ENCODE measurements at regions not wholly inside any gene's neighbourhood (a gene's known extent, or its start where the extent isn't known, plus 50 kb on each side); places are given as distances from the start of the nearest gene placed in this dataset.

GRCh38 chr13:107427536-107427935, 787.8 kb downstream of the LIG4 start:
- DNase-seq (ENCODE audit: low read depth in 1 of 2, low spot score in 1 of 2), result no peak

- no peak for DNase-seq (ENCODE audit: low read depth in 1 of 2, low spot score in 1 of 2)
These were observed 792.9 kb downstream of the LIG4 start for GRCh38 chr13:107422421-107422820.

GRCh38 chr13:107421951-107422350, 793.4 kb downstream of the LIG4 start:
- no peak for DNase-seq (ENCODE audit: low read depth in 1 of 2, low spot score in 1 of 2)

GRCh38 chr13:107421028-107421427, 794.3 kb downstream of the LIG4 start:
- DNase-seq (ENCODE audit: low read depth in 1 of 2, low spot score in 1 of 2), result no peak

GRCh38 chr13:107413005-107413404, 802.3 kb downstream of the LIG4 start:
- DNase-seq (ENCODE audit: low read depth in 1 of 2, low spot score in 1 of 2), result no peak

- DNase-seq (ENCODE audit: low read depth in 1 of 2, low spot score in 1 of 2), result no peak
These were observed 808.3 kb downstream of the LIG4 start for GRCh38 chr13:107407074-107407473.

GRCh38 chr13:107395927-107396662, 819.2 kb downstream of the LIG4 start:
- DNase-seq (ENCODE audit: low read depth in 1 of 2, low spot score in 1 of 2), result no peak

GRCh38 chr13:107392205-107392604, 823.1 kb downstream of the LIG4 start:
- DNase-seq (ENCODE audit: low read depth in 1 of 2, low spot score in 1 of 2), result no peak

GRCh38 chr13:107387525-107387924, 819.6 kb upstream of the ARGLU1 start:
- no peak for DNase-seq (ENCODE audit: low read depth in 1 of 2, low spot score in 1 of 2)

- DNase-seq (ENCODE audit: low read depth in 1 of 2, low spot score in 1 of 2), result no peak
These were observed 811.6 kb upstream of the ARGLU1 start for GRCh38 chr13:107379407-107380155.

- no peak for DNase-seq (ENCODE audit: low read depth in 1 of 2, low spot score in 1 of 2)
These were observed 808.6 kb upstream of the ARGLU1 start for GRCh38 chr13:107376341-107377125.

GRCh38 chr13:107375701-107376340, 807.9 kb upstream of the ARGLU1 start:
- DNase-seq (ENCODE audit: low read depth in 1 of 2, low spot score in 1 of 2), result no peak

- no peak for DNase-seq (ENCODE audit: low read depth in 1 of 2, low spot score in 1 of 2)
These were observed 806.1 kb upstream of the ARGLU1 start for GRCh38 chr13:107374038-107374437.

GRCh38 chr13:107373551-107373950, 805.6 kb upstream of the ARGLU1 start:
- no peak for DNase-seq (ENCODE audit: low read depth in 1 of 2, low spot score in 1 of 2)

GRCh38 chr13:107370015-107370785, 802.3 kb upstream of the ARGLU1 start:
- DNase-seq (ENCODE audit: low read depth in 1 of 2, low spot score in 1 of 2), result no peak

- DNase-seq (ENCODE audit: low read depth in 1 of 2, low spot score in 1 of 2), result no peak
These were observed 799.3 kb upstream of the ARGLU1 start for GRCh38 chr13:107367258-107367657.

GRCh38 chr13:107365466-107366215, 797.7 kb upstream of the ARGLU1 start:
- no peak for DNase-seq (ENCODE audit: low read depth in 1 of 2, low spot score in 1 of 2)

- DNase-seq (ENCODE audit: low read depth in 1 of 2, low spot score in 1 of 2), result no peak
These were observed 796.7 kb upstream of the ARGLU1 start for GRCh38 chr13:107364658-107365057.

- no peak for DNase-seq (ENCODE audit: low read depth in 1 of 2, low spot score in 1 of 2)
These were observed 793.7 kb upstream of the ARGLU1 start for GRCh38 chr13:107361666-107362065.

- no peak for DNase-seq (ENCODE audit: low read depth in 1 of 2, low spot score in 1 of 2)
These were observed 792.1 kb upstream of the ARGLU1 start for GRCh38 chr13:107360010-107360409.
